ENCODE measurements at regions not wholly inside any gene's neighbourhood (a gene's known extent, or its start where the extent isn't known, plus 50 kb on each side); places are given as distances from the start of the nearest gene placed in this dataset.
"Not testable (repeated sequence)": the region's sequence is repeated elsewhere in the genome, so short reads cannot be mapped to it uniquely, and the experiment has no call there.

DNA sequence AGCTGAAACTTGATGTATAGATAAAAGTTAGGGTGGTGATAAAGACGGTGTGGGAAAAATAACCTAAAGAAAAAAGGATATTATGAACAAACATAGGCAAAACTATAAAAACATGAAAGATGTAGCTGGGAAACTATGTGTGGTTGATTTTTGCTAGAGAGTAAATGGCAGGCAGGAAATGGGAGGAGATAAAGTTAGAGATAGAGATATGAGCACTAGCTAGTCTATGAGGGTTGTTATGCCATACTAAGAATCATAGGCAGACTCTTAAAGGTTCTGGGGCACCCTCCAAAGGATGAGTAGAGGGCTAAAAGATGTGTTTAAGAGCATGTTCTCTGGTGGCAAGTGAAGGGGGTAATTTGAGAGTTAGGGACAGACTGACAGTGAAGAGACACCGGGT is 1109.2 kb downstream of the GATA3 start:
- TF ChIP-seq, protein P1, sequence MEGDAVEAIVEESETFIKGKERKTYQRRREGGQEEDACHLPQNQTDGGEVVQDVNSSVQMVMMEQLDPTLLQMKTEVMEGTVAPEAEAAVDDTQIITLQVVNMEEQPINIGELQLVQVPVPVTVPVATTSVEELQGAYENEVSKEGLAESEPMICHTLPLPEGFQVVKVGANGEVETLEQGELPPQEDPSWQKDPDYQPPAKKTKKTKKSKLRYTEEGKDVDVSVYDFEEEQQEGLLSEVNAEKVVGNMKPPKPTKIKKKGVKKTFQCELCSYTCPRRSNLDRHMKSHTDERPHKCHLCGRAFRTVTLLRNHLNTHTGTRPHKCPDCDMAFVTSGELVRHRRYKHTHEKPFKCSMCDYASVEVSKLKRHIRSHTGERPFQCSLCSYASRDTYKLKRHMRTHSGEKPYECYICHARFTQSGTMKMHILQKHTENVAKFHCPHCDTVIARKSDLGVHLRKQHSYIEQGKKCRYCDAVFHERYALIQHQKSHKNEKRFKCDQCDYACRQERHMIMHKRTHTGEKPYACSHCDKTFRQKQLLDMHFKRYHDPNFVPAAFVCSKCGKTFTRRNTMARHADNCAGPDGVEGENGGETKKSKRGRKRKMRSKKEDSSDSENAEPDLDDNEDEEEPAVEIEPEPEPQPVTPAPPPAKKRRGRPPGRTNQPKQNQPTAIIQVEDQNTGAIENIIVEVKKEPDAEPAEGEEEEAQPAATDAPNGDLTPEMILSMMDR (IDR thresholded peaks at IDR 0.05): no peak
- no peak for TF ChIP-seq POLR2A (IDR thresholded peaks at IDR 0.05)
- Histone ChIP-seq H3K36me3 (no peaks in the 10 kb centered on the region), H3K27me3 (no peaks in the 10 kb centered on the region), H3K4me1 (no peaks in the 10 kb centered on the region), H3K27ac (no peak overlapping the region), H3K4me3 (no peak overlapping the region), H3K9me3 (no peaks in the 10 kb centered on the region)
- no peak for DNase-seq

DNA sequence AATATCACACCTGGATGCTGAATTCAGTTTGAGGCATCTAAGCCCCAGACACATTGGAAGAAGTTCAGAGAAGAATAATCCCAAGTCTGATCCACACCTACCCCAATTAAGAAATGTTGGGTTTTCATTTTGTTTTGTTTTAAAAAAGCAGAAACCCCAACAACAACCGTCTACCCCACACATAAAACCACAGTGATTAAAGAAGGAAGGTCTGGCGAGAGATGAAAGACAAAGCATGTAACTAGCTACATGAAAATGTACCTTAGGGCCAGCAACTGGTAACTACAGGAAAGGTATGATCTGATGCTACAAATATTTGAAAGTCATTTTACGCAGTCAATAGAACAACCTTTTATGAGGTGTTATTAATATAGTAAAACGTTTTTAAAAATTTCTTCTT is 1112.3 kb downstream of the GATA3 start:
- no peaks in the 10 kb centered on the region for H3K4me1 ChIP-seq
- DNase-seq: no peak
- no peak overlapping the region for H3K27ac ChIP-seq
- no peaks in the 10 kb centered on the region for H3K36me3 ChIP-seq
- no peaks in the 10 kb centered on the region for H3K27me3 ChIP-seq
- TF ChIP-seq POLR2A (IDR thresholded peaks at IDR 0.05): no peak
- TF ChIP-seq, protein P1 (IDR thresholded peaks at IDR 0.05): no peak
- no peaks in the 10 kb centered on the region for H3K9me3 ChIP-seq
- no peak overlapping the region for H3K4me3 ChIP-seq

DNA sequence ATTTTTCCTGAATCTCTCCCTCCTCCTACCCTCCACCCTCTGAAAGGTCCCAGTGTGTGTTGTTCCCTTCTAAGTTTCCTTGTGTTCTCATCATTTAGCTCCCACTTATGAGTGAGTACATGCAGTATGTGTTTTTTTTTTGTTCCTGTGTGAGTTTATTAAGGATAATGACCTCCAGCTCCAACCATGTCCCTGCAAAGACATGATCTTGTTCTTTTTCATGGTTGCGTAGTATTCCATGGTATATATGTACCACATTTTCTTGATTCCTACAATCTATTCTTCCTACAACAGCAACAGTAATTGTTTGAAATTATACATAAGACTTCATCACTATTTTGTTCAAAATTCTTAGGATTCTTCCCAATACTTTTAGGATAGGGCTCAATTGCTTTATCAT is 1117.8 kb downstream of the GATA3 start:
- DNase-seq: no peak
- Histone ChIP-seq H3K4me1 (no peaks in the 10 kb centered on the region), H3K27ac (no peak overlapping the region), H3K4me3 (no peak overlapping the region), H3K9me3 (no peaks in the 10 kb centered on the region), H3K36me3 (no peaks in the 10 kb centered on the region), H3K27me3 (no peaks in the 10 kb centered on the region)
- TF ChIP-seq, protein P1 (IDR thresholded peaks at IDR 0.05): no peak

DNA sequence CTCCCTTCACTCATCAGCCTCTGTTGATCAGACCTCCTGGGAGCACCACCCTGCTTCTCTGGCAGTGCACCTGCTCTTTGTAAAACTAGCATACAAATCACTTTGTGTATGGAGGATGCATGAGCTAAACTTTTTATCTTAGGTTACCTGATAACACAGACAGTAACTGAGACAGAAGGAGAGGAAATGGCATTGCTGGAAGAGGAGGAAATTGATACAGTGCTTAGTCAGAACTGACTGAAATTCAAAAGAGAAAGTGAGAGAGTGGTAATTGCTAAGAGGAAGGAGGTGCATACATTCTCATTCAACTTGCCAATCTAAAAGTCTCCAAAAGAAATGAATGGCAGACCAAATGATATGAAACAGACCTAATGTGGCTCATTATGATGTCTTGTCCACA is 1120.7 kb downstream of the GATA3 start:
- no peaks in the 10 kb centered on the region for H3K36me3 ChIP-seq
- TF ChIP-seq POLR2A (IDR thresholded peaks at IDR 0.05): no peak
- TF ChIP-seq, protein P1 (IDR thresholded peaks at IDR 0.05): no peak

DNA sequence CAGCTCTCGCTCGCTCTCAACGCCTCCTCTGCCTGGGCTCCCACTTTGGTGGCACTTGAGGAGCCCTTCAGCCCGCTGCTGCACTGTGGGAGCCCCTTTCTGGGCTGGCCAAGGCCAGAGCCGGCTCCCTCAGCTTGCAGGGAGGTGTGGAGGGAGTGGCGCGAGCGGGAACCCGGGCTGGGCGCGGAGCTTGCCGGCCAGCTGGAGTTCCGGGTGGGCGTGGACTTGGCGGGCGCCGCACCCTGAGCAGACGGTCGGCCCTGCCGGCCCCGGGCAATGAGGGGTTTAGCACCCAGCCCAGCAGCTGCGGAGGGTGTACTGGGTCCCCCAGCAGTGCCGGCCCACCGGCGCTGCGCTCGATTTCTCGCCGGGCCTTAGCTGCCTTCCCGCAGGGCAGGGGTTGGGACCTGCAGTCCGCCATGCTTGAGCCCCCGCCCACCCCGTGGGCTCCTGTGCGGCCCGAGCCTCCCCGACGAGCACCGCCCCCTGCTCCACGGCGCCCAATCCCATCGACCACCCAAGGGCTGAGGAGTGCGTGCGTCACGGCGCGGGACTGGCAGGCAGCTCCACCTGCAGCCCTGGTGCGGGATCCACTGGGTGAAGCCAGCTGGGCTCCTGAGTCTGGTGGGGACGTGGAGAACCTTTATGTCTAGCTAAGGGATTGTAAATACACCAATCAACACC is 1128.9 kb downstream of the GATA3 start:
- H3K4me1 ChIP-seq, DNase-seq, H3K36me3 ChIP-seq, H3K27me3 ChIP-seq, H3K4me3 ChIP-seq, H3K9me3 ChIP-seq, H3K27ac ChIP-seq: not testable (repeated sequence)

More for the DNA sequence above, 1120.7 kb downstream of the GATA3 start:
- Histone ChIP-seq H3K9me3 (no peaks in the 10 kb centered on the region), H3K27ac (no peak overlapping the region), H3K27me3 (no peaks in the 10 kb centered on the region), H3K4me3 (no peak overlapping the region), H3K4me1 (no peaks in the 10 kb centered on the region)
- DNase-seq: no peak

DNA sequence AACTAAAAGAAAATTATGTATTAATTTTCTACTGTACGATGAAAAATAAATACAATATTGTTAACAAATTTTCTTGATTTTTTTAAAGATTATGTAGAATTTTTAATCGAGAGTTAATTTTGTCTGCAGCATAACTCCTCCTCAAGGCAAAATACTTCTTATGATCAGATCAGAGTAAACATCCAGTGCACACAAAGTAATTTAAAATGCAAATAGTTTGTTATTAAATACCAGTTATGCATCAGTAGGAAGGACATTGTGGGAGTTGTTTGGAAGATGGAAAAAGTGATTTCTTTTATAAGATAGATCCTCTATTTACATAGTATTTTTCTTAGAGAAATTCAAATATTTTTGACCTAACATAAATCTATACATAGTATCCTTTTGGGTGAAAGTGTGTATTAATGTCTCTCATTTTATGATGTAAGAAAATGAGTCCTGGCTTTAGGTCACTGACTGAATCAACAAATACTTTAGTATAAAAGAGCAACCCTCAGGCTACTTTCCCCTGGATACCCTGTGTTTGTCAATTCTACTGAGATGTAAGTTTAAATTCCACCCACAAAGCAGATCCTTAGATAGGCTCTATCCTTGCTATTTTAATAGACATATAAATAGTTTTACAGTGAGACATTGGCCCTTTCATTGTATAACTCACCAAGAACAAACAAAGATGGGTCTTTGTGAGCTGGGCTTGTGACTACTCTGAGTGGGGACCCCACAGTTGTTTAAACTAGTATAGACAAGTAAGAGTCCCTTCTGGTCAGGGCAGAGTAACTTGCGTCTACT is 1133.7 kb downstream of the GATA3 start:
- Histone ChIP-seq H3K9me3 (no peaks in the 10 kb centered on the region), H3K36me3 (no peaks in the 10 kb centered on the region), H3K27me3 (no peaks in the 10 kb centered on the region), H3K4me3 (no peak overlapping the region), H3K4me1 (no peaks in the 10 kb centered on the region), H3K27ac (no peak overlapping the region)
- no peak for DNase-seq
- TF ChIP-seq, protein P1 (IDR thresholded peaks at IDR 0.05): no peak
- no peak for TF ChIP-seq POLR2A (IDR thresholded peaks at IDR 0.05)
